ENCODE measurements at regions not wholly inside any gene's neighbourhood (a gene's known extent, or its start where the extent isn't known, plus 50 kb on each side); places are given as distances from the start of the nearest gene placed in this dataset.

DNA sequence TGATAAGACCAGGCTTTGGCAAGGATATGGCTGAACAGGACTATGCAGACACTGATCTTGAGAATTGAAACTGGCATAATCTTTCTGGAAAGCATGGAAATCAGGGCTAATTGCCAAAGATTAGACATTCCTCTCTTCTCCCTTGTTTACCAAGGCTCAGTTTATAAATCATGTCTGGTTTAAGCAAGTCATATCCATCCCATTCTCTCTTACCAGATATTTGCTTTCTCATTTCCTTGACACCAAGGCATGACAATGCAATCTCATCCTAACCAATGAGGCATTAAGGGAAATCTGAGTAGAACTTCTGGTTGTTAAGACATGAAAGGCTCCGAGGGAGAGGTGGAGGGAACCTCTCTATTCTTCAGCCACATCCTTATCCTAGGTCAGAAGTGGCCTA is 110.3 kb upstream of the CEP85L start:
- Mint-ChIP-seq H3K9me3 (no peaks in the 10 kb centered on the region), H3K4me1 (ENCODE audit: low read depth) (peaks cover 1% of the 10 kb centered on the region), H3K4me3 (no peak overlapping the region), H3K36me3 (ENCODE audit: low read depth) (no peaks in the 10 kb centered on the region), H3K27ac (no peak overlapping the region), H3K27me3 (no peaks in the 10 kb centered on the region)
- Histone ChIP-seq H3K36me3 (ENCODE audit: insufficient read depth, low read length) (no peaks in the 10 kb centered on the region), H3K4me1 (ENCODE audit: insufficient read depth, low read length) (no peaks in the 10 kb centered on the region), H3K9me3 (ENCODE audit: control insufficient read depth in 1 of 2, insufficient read depth in 1 of 2, low read length in 2 of 2) (no peaks in the 10 kb centered on the region), H3K27me3 (ENCODE audit: control insufficient read depth in 1 of 2, insufficient read depth in 2 of 2, low read length in 2 of 2) (no peaks in the 10 kb centered on the region), H3K27ac (ENCODE audit: low read depth in 1 of 2, low read length in 2 of 2) (no peak overlapping the region), H3K4me3 (ENCODE audit: low read length) (no peak overlapping the region)
- ChIA-PET CTCF (no interaction called here), POLR2A (no interaction called here)
- ATAC-seq (ENCODE audit: poor library complexity) (no peak), DNase-seq (no peak)
- intact Hi-C loops (cut with DNase I, micrococcal nuclease): no loop called here
- TF ChIP-seq, protein P1, sequence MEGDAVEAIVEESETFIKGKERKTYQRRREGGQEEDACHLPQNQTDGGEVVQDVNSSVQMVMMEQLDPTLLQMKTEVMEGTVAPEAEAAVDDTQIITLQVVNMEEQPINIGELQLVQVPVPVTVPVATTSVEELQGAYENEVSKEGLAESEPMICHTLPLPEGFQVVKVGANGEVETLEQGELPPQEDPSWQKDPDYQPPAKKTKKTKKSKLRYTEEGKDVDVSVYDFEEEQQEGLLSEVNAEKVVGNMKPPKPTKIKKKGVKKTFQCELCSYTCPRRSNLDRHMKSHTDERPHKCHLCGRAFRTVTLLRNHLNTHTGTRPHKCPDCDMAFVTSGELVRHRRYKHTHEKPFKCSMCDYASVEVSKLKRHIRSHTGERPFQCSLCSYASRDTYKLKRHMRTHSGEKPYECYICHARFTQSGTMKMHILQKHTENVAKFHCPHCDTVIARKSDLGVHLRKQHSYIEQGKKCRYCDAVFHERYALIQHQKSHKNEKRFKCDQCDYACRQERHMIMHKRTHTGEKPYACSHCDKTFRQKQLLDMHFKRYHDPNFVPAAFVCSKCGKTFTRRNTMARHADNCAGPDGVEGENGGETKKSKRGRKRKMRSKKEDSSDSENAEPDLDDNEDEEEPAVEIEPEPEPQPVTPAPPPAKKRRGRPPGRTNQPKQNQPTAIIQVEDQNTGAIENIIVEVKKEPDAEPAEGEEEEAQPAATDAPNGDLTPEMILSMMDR (IDR thresholded peaks at IDR 0.05): no peak

- H3K27ac ChIP-seq (ENCODE audit: low read depth in 1 of 2, low read length in 2 of 2): no peak overlapping the region
- peaks cover 8% of the 10 kb centered on the region for H3K4me1 ChIP-seq (ENCODE audit: insufficient read depth, low read length)
- Mint-ChIP-seq H3K9me3 (no peaks in the 10 kb centered on the region), H3K36me3 (ENCODE audit: low read depth) (no peaks in the 10 kb centered on the region), H3K27me3 (no peaks in the 10 kb centered on the region), H3K27ac (no peak overlapping the region), H3K4me1 (ENCODE audit: low read depth) (peaks cover 10% of the 10 kb centered on the region), H3K4me3 (no peak overlapping the region)
- H3K36me3 ChIP-seq (ENCODE audit: insufficient read depth, low read length): no peaks in the 10 kb centered on the region
- intact Hi-C loops (cut with DNase I, micrococcal nuclease): no loop called here
- ATAC-seq (ENCODE audit: poor library complexity): no peak
- CTCF ChIA-PET: no interaction called here
- H3K27me3 ChIP-seq (ENCODE audit: control insufficient read depth in 1 of 2, insufficient read depth in 2 of 2, low read length in 2 of 2): no peaks in the 10 kb centered on the region
- POLR2A ChIA-PET: no interaction called here
- TF ChIP-seq, protein P1 (IDR thresholded peaks at IDR 0.05): no peak
- H3K4me3 ChIP-seq (ENCODE audit: low read length): no peak overlapping the region
- no peak for DNase-seq
- no peaks in the 10 kb centered on the region for H3K9me3 ChIP-seq (ENCODE audit: control insufficient read depth in 1 of 2, insufficient read depth in 1 of 2, low read length in 2 of 2)
Measured at GRCh38 chr6:118758946-118759345, 107.6 kb upstream of the CEP85L start.

DNA sequence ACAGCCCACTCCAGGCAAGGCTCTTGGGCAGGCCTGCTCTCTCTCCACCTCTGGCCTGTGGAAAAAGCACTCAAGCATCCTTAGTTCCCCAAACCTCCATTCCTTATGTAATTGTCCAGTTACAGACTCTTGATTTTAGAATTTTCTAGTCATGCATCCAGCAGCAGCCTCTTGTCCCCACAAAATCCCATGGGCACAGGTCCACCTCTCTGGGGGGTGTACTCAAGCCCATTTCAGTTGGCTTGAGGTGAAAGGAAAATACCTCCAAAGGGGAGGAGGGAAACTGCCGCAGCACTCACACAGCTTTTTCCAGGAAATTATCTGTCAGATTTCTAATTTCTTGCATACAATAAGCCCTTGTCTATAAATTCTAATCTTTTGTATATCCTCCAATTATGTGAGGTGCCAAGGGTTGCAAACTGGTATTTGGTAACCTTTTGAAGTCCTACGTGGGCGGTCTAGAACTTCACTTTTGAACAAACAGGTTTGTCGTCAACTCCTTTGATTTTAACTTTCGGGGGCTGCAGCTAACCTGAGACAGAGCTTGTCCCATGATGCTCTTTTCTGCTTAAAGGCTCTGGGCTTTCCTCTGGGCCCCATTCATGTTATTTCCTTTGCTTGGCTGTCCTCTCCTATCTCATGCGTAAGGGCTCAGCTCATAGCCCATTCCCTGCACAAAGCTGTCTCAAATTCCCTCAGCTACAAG is 104.7 kb upstream of the CEP85L start:
- DNase-seq (no peak), ATAC-seq (ENCODE audit: poor library complexity) (no peak)
- Mint-ChIP-seq H3K4me1 (ENCODE audit: low read depth) (peaks cover 10% of the 10 kb centered on the region), H3K36me3 (ENCODE audit: low read depth) (no peaks in the 10 kb centered on the region), H3K27ac (peak overlapping the region; percentile 11), H3K27me3 (no peaks in the 10 kb centered on the region), H3K4me3 (no peak overlapping the region), H3K9me3 (no peaks in the 10 kb centered on the region)
- TF ChIP-seq, protein P1 (IDR thresholded peaks at IDR 0.05): no peak
- POLR2A ChIA-PET: no interaction called here
- peaks cover 8% of the 10 kb centered on the region for H3K4me1 ChIP-seq (ENCODE audit: insufficient read depth, low read length)
- H3K4me3 ChIP-seq (ENCODE audit: low read length): no peak overlapping the region
- H3K27ac ChIP-seq (ENCODE audit: low read depth in 1 of 2, low read length in 2 of 2): no peak overlapping the region
- intact Hi-C loops (cut with DNase I, micrococcal nuclease): no loop called here
- no peaks in the 10 kb centered on the region for H3K36me3 ChIP-seq (ENCODE audit: insufficient read depth, low read length)
- CTCF ChIA-PET: no interaction called here
- no peaks in the 10 kb centered on the region for H3K9me3 ChIP-seq (ENCODE audit: control insufficient read depth in 1 of 2, insufficient read depth in 1 of 2, low read length in 2 of 2)
- no peaks in the 10 kb centered on the region for H3K27me3 ChIP-seq (ENCODE audit: control insufficient read depth in 1 of 2, insufficient read depth in 2 of 2, low read length in 2 of 2)
